H9 (cell line): ENCODE measurements at regions not wholly inside any gene's neighbourhood (a gene's known extent, or its start where the extent isn't known, plus 50 kb on each side); places are given as distances from the start of the nearest gene placed in this dataset.

ENCODE experiments used
- DNase-seq: peaks from one replicate; pipeline ENCODE4 v3.0.0-alpha.2; 2017
- H2AFZ ChIP-seq: one replicate; pipeline ENCODE4 v1.6.1; 2013; ENCODE audit warnings: mild to moderate bottlenecking, low read length, control low read depth, moderate library complexity
- H2AK5ac ChIP-seq: 2 replicates; pipeline ENCODE4 v1.6.1; 2013; ENCODE audit warnings: low read length, control low read depth, mixed read lengths; ENCODE audit not compliant: insufficient read length
- H2BK120ac ChIP-seq: one replicate; pipeline ENCODE4 v1.6.1; 2013; ENCODE audit warnings: low read depth, mild to moderate bottlenecking, low read length, control low read depth, inconsistent platforms; ENCODE audit not compliant: poor library complexity, severe bottlenecking
- H2BK12ac ChIP-seq: 2 replicates; pipeline ENCODE4 v1.6.1; 2013; ENCODE audit warnings: low read length, control low read depth, mixed read lengths, low read depth; ENCODE audit not compliant: insufficient read length
- H2BK15ac ChIP-seq: 2 replicates; pipeline ENCODE4 v1.6.1; 2013; ENCODE audit warnings: low read depth, low read length, control low read depth
- H2BK20ac ChIP-seq: one replicate; pipeline ENCODE4 v1.6.1; 2013; ENCODE audit warnings: low read depth, mild to moderate bottlenecking, low read length, control low read depth, inconsistent platforms; ENCODE audit not compliant: poor library complexity, severe bottlenecking
- H2BK5ac ChIP-seq: 2 replicates; pipeline ENCODE4 v1.6.1; 2013; ENCODE audit warnings: low read length, control low read depth, mixed read lengths; ENCODE audit not compliant: insufficient read length
- H3K14ac ChIP-seq: 2 replicates; pipeline ENCODE4 v1.6.1; 2013; ENCODE audit warnings: low read length, control low read depth; ENCODE audit not compliant: insufficient read depth
- H3K18ac ChIP-seq: 2 replicates; pipeline ENCODE4 v1.6.1; 2013; ENCODE audit warnings: low read depth, mild to moderate bottlenecking, mixed read lengths, low read length, control low read depth; ENCODE audit not compliant: insufficient read length
- H3K23ac ChIP-seq: 2 replicates; pipeline ENCODE4 v1.6.1; 2013; ENCODE audit warnings: low read length, control low read depth, mixed read lengths, low read depth; ENCODE audit not compliant: insufficient read length
- H3K23me2 ChIP-seq: 2 replicates; pipeline ENCODE4 v1.6.1; 2013; ENCODE audit warnings: low read depth, mild to moderate bottlenecking, mixed read lengths, low read length, control low read depth; ENCODE audit not compliant: insufficient read length, poor library complexity, severe bottlenecking
- H3K27ac ChIP-seq: 2 replicates; pipeline ENCODE4 v1.5.1; 2013; ENCODE audit warnings: low read length, control low read depth, mixed read lengths, low read depth; ENCODE audit not compliant: insufficient read length
- H3K27me3 ChIP-seq: 2 replicates; pipeline ENCODE4 v1.6.1; 2013; ENCODE audit warnings: low read length, control low read depth, inconsistent platforms; ENCODE audit not compliant: insufficient read depth
- H3K4ac ChIP-seq: 2 replicates; pipeline ENCODE4 v1.6.1; 2013; ENCODE audit warnings: low read depth, mild to moderate bottlenecking, control low read depth, inconsistent platforms, low read length, moderate library complexity
- H3K4me1 ChIP-seq: 2 replicates; pipeline ENCODE4 v1.6.1; 2013; ENCODE audit warnings: low read length, control low read depth, inconsistent platforms; ENCODE audit not compliant: insufficient read depth
- H3K4me2 ChIP-seq: 2 replicates; pipeline ENCODE4 v1.6.1; 2013; ENCODE audit warnings: low read length, control low read depth, mixed read lengths; ENCODE audit not compliant: insufficient read length, insufficient read depth
- H3K56ac ChIP-seq: 2 replicates; pipeline ENCODE4 v1.6.1; 2013; ENCODE audit warnings: low read depth, mild to moderate bottlenecking, mixed read lengths, low read length, control low read depth; ENCODE audit not compliant: insufficient read length
- H3K79me1 ChIP-seq: 2 replicates; pipeline ENCODE4 v1.6.1; 2013; ENCODE audit warnings: low read depth, mild to moderate bottlenecking, moderate library complexity, low read length, control low read depth, inconsistent platforms; ENCODE audit not compliant: insufficient read depth, poor library complexity, severe bottlenecking
- H3K79me2 ChIP-seq: 2 replicates; pipeline ENCODE4 v1.6.1; 2013; ENCODE audit warnings: low read length, control low read depth, inconsistent platforms; ENCODE audit not compliant: insufficient read depth
- H3K9ac ChIP-seq: 2 replicates; pipeline ENCODE4 v1.6.1; 2013; ENCODE audit warnings: low read length, control low read depth, mixed read lengths; ENCODE audit not compliant: insufficient read length; ENCODE audit errors: extremely low read depth
- H3K9me3 ChIP-seq: one replicate; pipeline ENCODE4 v1.6.1; 2013; ENCODE audit warnings: low read depth, low read length, inconsistent platforms; ENCODE audit not compliant: control insufficient read depth
- H3T11ph ChIP-seq: one replicate; pipeline ENCODE4 v1.6.1; 2013; ENCODE audit warnings: mild to moderate bottlenecking, low read length, control low read depth, inconsistent platforms
- H4K20me1 ChIP-seq: one replicate; pipeline ENCODE4 v1.6.1; 2013; ENCODE audit not compliant: control insufficient read depth, insufficient read length, insufficient read depth
- H4K5ac ChIP-seq: 2 replicates; pipeline ENCODE4 v1.6.1; 2013; ENCODE audit warnings: low read depth, mild to moderate bottlenecking, mixed read lengths, low read length, control low read depth; ENCODE audit not compliant: insufficient read length
- H4K8ac ChIP-seq: replicated peaks from 2 replicates; pipeline ENCODE4 v1.6.1; 2013; ENCODE audit warnings: low read length, control low read depth, mixed read lengths, low read depth; ENCODE audit not compliant: insufficient read length
- H4K91ac ChIP-seq: 2 replicates; pipeline ENCODE4 v1.6.1; 2013; ENCODE audit warnings: low read depth, mild to moderate bottlenecking, moderate library complexity, mixed read lengths, low read length, control low read depth; ENCODE audit not compliant: insufficient read length
- H3K27ac Mint-ChIP-seq, 3 experiments: 2 replicates in 2 of 3; 3 replicates in 1 of 3; pipeline ENCODE4 v1.8.0; 2020 to 2021; ENCODE audit warnings: mixed read lengths in 3 of 3, mild to moderate bottlenecking in 1 of 3, moderate library complexity in 1 of 3
- H3K27me3 Mint-ChIP-seq: 2 replicates; pipeline ENCODE4 v1.8.0; 2021; ENCODE audit warnings: low read depth, mild to moderate bottlenecking, moderate library complexity, mixed read lengths
- H3K36me3 Mint-ChIP-seq, 3 experiments: 2 replicates in 2 of 3; 3 replicates in 1 of 3; pipeline ENCODE4 v1.8.0; 2020 to 2021; ENCODE audit warnings: low read depth in 3 of 3, mixed read lengths in 3 of 3; ENCODE audit not compliant: insufficient read depth in 1 of 3
- H3K4me1 Mint-ChIP-seq, 2 experiments: 2 replicates each; pipeline ENCODE4 v1.8.0; 2020; ENCODE audit warnings: mixed read lengths in 2 of 2
- H3K4me3 Mint-ChIP-seq, 2 experiments: 2 replicates in 1 of 2; 3 replicates in 1 of 2; pipeline ENCODE4 v1.8.0; 2020 to 2021; ENCODE audit warnings: mild to moderate bottlenecking in 2 of 2, mixed read lengths in 2 of 2, moderate library complexity in 1 of 2
- H3K9me3 Mint-ChIP-seq, 2 experiments: 2 replicates in 1 of 2; 3 replicates in 1 of 2; pipeline ENCODE4 v1.8.0; 2020; ENCODE audit warnings: mild to moderate bottlenecking in 2 of 2, mixed read lengths in 2 of 2, moderate library complexity in 1 of 2
- CTCF ChIP-seq: fragments of 200-600 bp; sonication (generic); conservative IDR thresholded peaks from 3 replicates; pipeline ENCODE4 v1.8.0; 2021; ENCODE audit warnings: antibody characterized with exemption, mild to moderate bottlenecking
- WGBS: extraction: QIAGEN DNeasy Blood & Tissue Kit; methylation state at CpG from one replicate; pipeline ENCODE4 v1.1.7; 2013; ENCODE audit warnings: missing lambda C conversion rate, low lambda C conversion rate, mixed read lengths; ENCODE audit not compliant: insufficient read length; ENCODE audit errors: extremely low coverage; 5-methylcytosine and 5-hydroxymethylcytosine counted together

GRCh38 chr3:146838221-146838620, 233.1 kb upstream of the PLSCR5 start:
- H3K4me2 ChIP-seq: no peak overlapping the region
- no peak overlapping the region for H4K91ac ChIP-seq
- Mint-ChIP-seq H3K27me3 (no peaks in the 10 kb centered on the region), H3K4me1 (no peaks in the 10 kb centered on the region), H3K36me3 (no peaks in the 10 kb centered on the region), H3K27ac (no peak overlapping the region), H3K9me3 (no peaks in the 10 kb centered on the region), H3K4me3 (no peak overlapping the region)
- H3K4me1 ChIP-seq: no peaks in the 10 kb centered on the region
- no peak overlapping the region for H2BK120ac ChIP-seq
- H2BK12ac ChIP-seq: no peak overlapping the region
- no peak overlapping the region for H2BK15ac ChIP-seq
- H3T11ph ChIP-seq: no peak overlapping the region
- H3K27me3 ChIP-seq: no peaks in the 10 kb centered on the region
- TF ChIP-seq CTCF: no peak
- H4K20me1 ChIP-seq: no peaks in the 10 kb centered on the region
- H3K14ac ChIP-seq: no peak overlapping the region
- H3K27ac ChIP-seq: no peak overlapping the region
- H3K4ac ChIP-seq: no peak overlapping the region
- no peak overlapping the region for H3K56ac ChIP-seq
- no peak overlapping the region for H4K8ac ChIP-seq
- no peaks in the 10 kb centered on the region for H3K79me1 ChIP-seq
- H3K23ac ChIP-seq: no peak overlapping the region
- H3K9ac ChIP-seq: no peak overlapping the region
- no peaks in the 10 kb centered on the region for H3K79me2 ChIP-seq
- no peak for DNase-seq
- no CpG with 5 or more reads among the region's 3 CpGs for WGBS
- no peak overlapping the region for H2AFZ ChIP-seq
- no peak overlapping the region for H3K18ac ChIP-seq
- H3K23me2 ChIP-seq: no peaks in the 10 kb centered on the region
- H2BK5ac ChIP-seq: no peak overlapping the region
- no peak overlapping the region for H2BK20ac ChIP-seq
- no peak overlapping the region for H4K5ac ChIP-seq
- no peak overlapping the region for H2AK5ac ChIP-seq
- H3K9me3 ChIP-seq: no peaks in the 10 kb centered on the region
